ENCODE measurements at regions not wholly inside any gene's neighbourhood (a gene's known extent, or its start where the extent isn't known, plus 50 kb on each side); places are given as distances from the start of the nearest gene placed in this dataset.
"Not testable (repeated sequence)": the region's sequence is repeated elsewhere in the genome, so short reads cannot be mapped to it uniquely, and the experiment has no call there.

DNA sequence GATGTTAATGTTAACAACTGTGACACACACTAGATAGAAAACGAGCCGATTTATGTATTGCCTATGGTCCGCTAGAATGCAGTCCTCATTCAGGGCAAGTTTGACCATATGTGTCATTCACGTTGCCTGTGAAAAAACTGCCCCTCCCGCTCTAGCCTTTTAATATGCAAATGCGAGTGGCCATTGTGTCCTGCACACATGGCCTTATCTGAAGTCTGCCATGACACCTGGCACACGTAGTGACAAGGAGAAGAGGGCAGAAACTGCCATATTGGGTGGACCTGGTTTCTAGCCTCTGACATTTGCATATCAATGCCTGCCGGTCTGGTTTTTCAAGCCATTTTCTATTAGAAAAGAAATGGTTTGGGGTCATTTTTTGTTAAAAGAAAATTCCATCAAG lies 303.3 kb upstream of the TECRL start:
- Mint-ChIP-seq H3K4me1 (no peaks in the 10 kb centered on the region), H3K36me3 (ENCODE audit: low read depth) (no peaks in the 10 kb centered on the region), H3K9me3 (no peaks in the 10 kb centered on the region)

DNA sequence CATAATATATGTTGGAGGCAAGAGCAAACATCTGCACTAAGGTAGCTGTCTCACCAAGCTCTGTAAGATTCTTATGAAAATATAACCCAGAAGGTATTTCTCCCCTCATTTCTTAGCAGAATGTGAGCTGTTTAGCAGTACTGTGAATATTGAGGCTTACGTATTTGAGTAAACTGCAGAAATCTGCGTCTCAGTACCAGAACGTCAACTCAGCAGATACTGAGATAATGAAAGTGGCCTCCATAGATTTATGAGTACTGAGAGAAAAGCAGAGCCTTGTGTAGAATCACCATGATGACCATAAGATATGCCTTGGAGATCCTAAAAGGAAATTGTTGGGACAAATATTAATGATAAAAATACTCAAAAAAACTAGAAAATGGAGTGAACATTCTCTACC lies 296.7 kb upstream of the TECRL start:
- ChIA-PET CTCF (no interaction called here), POLR2A (no interaction called here)
- Mint-ChIP-seq H3K4me3 (no peak overlapping the region), H3K4me1 (no peaks in the 10 kb centered on the region), H3K9me3 (peaks cover 8% of the 10 kb centered on the region), H3K27me3 (no peaks in the 10 kb centered on the region), H3K36me3 (ENCODE audit: low read depth) (no peaks in the 10 kb centered on the region), H3K27ac (no peak overlapping the region)
- no peak for DNase-seq

More for the DNA sequence above, 303.3 kb upstream of the TECRL start:
- DNase-seq: no peak
- Mint-ChIP-seq H3K27ac (no peak overlapping the region), H3K4me3 (no peak overlapping the region), H3K27me3 (no peaks in the 10 kb centered on the region)
- ChIA-PET POLR2A (no interaction called here), CTCF (no interaction called here)

DNA sequence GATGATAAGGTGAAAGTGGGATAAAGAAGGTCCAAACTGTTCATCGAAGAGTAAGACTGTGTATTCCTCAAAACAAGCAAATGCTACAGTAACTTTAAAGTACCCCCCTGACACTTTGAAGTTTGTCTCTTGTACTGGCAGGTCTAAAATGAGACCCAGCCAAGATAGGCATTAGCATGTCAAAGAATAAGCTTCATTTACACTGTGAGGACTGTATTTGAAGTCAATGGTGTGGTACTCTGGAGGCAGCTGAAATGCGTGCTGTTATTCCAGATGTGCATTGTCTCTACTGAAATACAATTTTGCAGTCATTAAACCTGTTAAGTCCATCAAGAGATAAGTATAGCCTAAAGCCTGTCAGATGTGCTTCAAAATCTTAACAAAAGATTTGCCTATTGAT lies 288.9 kb upstream of the TECRL start:
- CTCF ChIA-PET: no interaction called here

DNA sequence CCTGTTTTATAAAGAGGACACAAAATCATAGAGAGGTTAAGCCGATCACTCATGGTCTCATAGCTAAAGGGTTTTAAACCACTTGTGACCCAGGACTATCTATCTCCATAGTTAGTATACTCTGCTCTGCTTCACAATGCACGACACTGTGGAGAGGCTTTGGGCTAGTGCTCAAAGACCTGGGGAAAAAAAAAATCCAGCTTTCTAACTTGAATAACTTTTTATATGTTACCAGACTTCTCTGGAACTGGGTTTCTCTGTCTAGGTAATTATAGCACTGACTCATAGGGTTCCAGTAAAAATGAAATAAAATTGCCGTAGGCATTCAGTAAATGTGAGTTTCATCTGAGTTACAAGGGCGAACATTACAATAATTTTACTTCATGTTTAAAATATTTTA lies 273.7 kb upstream of the TECRL start:
- ChIA-PET CTCF (no interaction called here), POLR2A (no interaction called here)
- no peaks in the 10 kb centered on the region for H3K4me1 Mint-ChIP-seq
- no peaks in the 10 kb centered on the region for H3K27me3 Mint-ChIP-seq
- H3K9me3 Mint-ChIP-seq: peaks cover 3% of the 10 kb centered on the region
- H3K27ac Mint-ChIP-seq: no peak overlapping the region
- DNase-seq: no peak
- H3K36me3 Mint-ChIP-seq (ENCODE audit: low read depth): no peaks in the 10 kb centered on the region
- no peak overlapping the region for H3K4me3 Mint-ChIP-seq

More for the DNA sequence above, 288.9 kb upstream of the TECRL start:
- Mint-ChIP-seq H3K27me3 (no peaks in the 10 kb centered on the region), H3K36me3 (ENCODE audit: low read depth) (no peaks in the 10 kb centered on the region), H3K4me3 (no peak overlapping the region), H3K9me3 (no peaks in the 10 kb centered on the region), H3K4me1 (no peaks in the 10 kb centered on the region), H3K27ac (no peak overlapping the region)
- DNase-seq: no peak
- POLR2A ChIA-PET: no interaction called here

DNA sequence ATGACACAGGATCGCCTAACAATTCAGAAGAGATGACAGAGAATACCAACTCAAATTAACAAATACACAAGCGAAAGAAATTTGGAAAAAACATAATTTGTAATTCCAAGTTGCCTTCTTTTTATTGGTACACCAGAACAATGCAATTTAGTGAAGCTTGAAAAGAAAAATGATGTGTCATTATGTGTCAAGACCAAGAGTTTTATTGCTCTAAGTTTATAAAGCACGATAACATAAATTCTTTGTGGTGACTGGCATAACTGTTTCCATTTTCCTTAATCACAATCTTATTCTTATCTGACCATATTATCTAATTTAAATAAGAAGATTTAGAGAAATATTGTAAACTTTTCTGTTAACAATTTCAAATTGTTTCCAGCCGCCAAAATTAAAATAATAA lies 273.2 kb upstream of the TECRL start:
- H3K9me3 Mint-ChIP-seq: peaks cover 2% of the 10 kb centered on the region
- no peaks in the 10 kb centered on the region for H3K27me3 Mint-ChIP-seq
- DNase-seq: no peak
- no peaks in the 10 kb centered on the region for H3K4me1 Mint-ChIP-seq
- ChIA-PET POLR2A (no interaction called here), CTCF (no interaction called here)
- no peaks in the 10 kb centered on the region for H3K36me3 Mint-ChIP-seq (ENCODE audit: low read depth)
- H3K27ac Mint-ChIP-seq: no peak overlapping the region
- H3K4me3 Mint-ChIP-seq: no peak overlapping the region

DNA sequence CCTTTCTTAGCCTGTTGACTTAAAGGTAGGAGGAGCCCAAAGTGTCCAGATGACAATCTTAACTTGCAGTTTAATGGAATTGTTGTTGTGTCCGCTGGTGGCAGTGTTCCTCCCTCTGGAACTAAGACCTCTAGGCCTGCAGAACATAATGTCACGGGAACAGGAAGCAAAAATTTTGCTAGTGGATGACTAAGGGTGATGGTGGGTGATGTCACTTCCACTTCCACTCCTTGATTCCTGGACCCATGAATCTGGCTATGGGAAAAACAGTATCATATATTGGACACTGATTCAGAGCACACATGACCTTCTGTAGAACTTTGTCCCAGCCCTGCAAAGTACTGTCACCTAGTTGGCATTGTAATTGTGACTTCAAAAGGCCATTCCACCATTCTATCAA lies 263.9 kb upstream of the TECRL start:
- DNase-seq; CTCF ChIA-PET; H3K4me3 Mint-ChIP-seq; H3K36me3 Mint-ChIP-seq (ENCODE audit: low read depth); H3K4me1 Mint-ChIP-seq; H3K27me3 Mint-ChIP-seq; H3K27ac Mint-ChIP-seq; H3K9me3 Mint-ChIP-seq; POLR2A ChIA-PET: not testable (repeated sequence)

DNA sequence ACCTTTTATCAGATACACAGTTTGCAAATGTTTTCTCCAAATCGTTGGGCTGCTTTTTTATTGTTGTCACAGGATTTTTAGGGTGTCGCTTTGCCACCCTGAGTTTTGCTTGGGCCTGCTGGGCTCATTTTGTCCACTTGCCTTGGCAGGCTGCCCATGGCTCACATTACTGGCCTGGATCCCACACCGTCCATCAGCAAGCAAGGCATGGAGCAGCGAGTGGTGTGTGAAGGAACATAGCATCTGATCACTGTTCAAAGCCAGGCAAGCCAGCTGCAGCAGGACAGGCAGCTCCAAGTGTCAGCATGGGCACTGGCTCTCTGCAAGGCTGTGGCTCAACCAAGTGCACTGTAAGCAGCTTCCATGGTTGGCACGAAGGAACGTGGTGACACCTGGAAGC lies 261.4 kb upstream of the TECRL start:
- ChIA-PET CTCF (no interaction called here), POLR2A (no interaction called here)
- no peak for DNase-seq
- H3K27me3 Mint-ChIP-seq: no peaks in the 10 kb centered on the region
- H3K9me3 Mint-ChIP-seq: peaks cover 2% of the 10 kb centered on the region
- no peak overlapping the region for H3K27ac Mint-ChIP-seq
- H3K36me3 Mint-ChIP-seq (ENCODE audit: low read depth): no peaks in the 10 kb centered on the region
- no peaks in the 10 kb centered on the region for H3K4me1 Mint-ChIP-seq
- H3K4me3 Mint-ChIP-seq: no peak overlapping the region

DNA sequence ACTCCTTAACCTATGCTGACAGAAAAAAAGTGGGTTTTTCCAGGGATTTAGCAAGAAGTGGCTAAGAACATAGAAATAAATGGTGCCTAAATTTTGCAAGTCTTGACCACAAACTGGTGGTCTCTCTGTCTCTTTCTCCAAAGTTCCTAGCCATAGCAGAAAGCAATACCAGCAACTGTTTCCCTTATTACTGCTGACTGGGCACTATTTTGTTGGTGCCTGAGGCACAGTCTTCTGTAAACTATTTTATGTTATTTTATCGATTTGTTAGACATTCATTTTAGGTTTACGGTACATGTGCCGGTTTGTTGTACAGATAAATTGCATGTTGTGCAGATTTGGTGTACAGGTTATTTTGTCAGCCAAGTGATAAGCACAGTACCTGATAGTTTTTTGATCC lies 234.6 kb upstream of the TECRL start:
- Mint-ChIP-seq H3K27me3 (no peaks in the 10 kb centered on the region), H3K9me3 (no peaks in the 10 kb centered on the region), H3K4me1 (no peaks in the 10 kb centered on the region), H3K36me3 (ENCODE audit: low read depth) (no peaks in the 10 kb centered on the region), H3K4me3 (no peak overlapping the region), H3K27ac (no peak overlapping the region)
- CTCF ChIA-PET: no interaction called here
- POLR2A ChIA-PET: no interaction called here
- no peak for DNase-seq

DNA sequence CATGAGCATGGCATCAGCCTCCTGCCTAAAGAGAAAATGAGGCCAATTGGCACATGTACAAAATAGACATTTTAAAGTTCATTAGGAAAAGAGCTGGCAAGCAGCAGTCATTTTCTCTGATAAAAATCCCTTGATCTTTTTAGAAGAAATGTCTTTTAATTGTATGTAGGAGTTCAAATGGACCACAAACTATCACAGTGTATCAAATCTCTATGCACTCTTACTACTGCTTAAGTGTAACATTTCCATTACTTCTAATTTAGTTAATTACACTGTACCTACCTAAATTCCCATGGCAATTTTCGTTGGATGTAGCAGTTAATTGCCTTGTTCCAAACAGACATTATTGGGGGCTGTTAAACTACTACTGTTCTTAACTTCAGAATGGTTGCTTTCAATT lies 233.7 kb upstream of the TECRL start:
- Mint-ChIP-seq H3K36me3 (ENCODE audit: low read depth) (no peaks in the 10 kb centered on the region), H3K27me3 (no peaks in the 10 kb centered on the region), H3K4me3 (no peak overlapping the region), H3K4me1 (no peaks in the 10 kb centered on the region), H3K9me3 (no peaks in the 10 kb centered on the region), H3K27ac (no peak overlapping the region)
- ChIA-PET CTCF (no interaction called here), POLR2A (no interaction called here)
- DNase-seq: no peak

DNA sequence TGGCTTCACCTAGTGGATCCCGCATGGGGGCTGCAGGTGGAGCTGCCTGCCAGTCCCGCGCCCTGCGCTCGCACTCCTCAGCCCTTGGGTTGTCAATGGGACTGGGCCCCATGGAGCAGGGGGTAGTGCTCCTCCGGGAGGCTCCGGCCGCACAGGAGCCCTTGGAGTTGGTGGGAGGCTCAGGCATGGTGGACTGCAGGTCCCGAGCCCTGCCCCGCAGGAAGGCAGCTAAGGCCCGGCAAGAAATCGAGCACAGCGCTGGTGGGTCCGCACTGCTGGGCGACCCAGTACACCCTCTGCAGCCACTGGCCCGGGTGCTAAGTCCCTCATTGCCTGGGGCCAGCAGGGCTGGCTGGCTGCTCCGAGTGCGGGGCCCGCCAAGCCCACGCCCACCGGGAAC lies 231.2 kb upstream of the TECRL start:
- H3K4me1 Mint-ChIP-seq; DNase-seq; H3K27me3 Mint-ChIP-seq; H3K4me3 Mint-ChIP-seq; POLR2A ChIA-PET; H3K27ac Mint-ChIP-seq; H3K9me3 Mint-ChIP-seq; CTCF ChIA-PET; H3K36me3 Mint-ChIP-seq (ENCODE audit: low read depth): not testable (repeated sequence)

DNA sequence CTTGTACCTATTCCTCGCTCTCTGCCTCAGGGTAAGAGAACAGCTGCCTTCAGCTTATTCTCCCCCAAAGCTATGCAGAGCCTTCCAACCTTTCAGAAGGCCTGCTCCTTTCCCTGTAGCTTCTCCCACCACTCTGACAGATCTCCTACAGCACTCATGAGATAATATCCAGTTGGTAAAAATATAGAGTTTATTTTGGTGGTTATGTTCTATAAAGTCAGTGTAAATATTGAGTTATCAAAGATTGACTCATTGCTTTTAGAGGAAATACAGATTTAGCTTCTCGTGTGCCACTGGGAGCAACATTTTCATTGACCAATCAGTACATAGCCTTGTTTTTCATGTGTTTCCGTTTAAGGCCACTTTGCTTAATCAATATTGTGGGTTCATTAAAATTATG lies 216.2 kb upstream of the TECRL start:
- H3K27ac Mint-ChIP-seq: no peak overlapping the region
- no peaks in the 10 kb centered on the region for H3K4me1 Mint-ChIP-seq
- ChIA-PET CTCF (no interaction called here), POLR2A (no interaction called here)
- no peaks in the 10 kb centered on the region for H3K36me3 Mint-ChIP-seq (ENCODE audit: low read depth)
- DNase-seq: no peak
- H3K9me3 Mint-ChIP-seq: no peaks in the 10 kb centered on the region
- no peak overlapping the region for H3K4me3 Mint-ChIP-seq
- no peaks in the 10 kb centered on the region for H3K27me3 Mint-ChIP-seq

DNA sequence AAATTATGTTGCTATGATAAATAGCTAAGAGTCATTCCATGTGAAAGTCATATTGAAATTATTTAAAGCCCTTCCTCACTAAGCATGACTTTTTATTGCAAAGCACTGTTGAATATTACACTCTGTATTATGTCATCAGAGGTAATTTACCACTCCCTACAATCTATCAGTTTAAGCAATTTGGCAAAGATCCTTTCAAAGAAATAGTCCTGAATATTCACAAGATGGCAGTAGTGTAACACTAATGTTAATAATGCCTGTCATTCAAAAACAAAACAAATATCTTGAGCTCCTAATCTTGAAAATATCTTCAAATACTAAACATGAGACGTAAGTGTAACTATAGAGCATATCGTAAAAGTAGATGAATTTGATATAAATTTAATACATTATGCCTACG lies 208.6 kb upstream of the TECRL start:
- H3K4me1 Mint-ChIP-seq: no peaks in the 10 kb centered on the region
- no peak overlapping the region for H3K4me3 Mint-ChIP-seq
- CTCF ChIA-PET: no interaction called here
- no peaks in the 10 kb centered on the region for H3K9me3 Mint-ChIP-seq
- POLR2A ChIA-PET: no interaction called here
- H3K36me3 Mint-ChIP-seq (ENCODE audit: low read depth): no peaks in the 10 kb centered on the region
- DNase-seq: no peak
- H3K27ac Mint-ChIP-seq: no peak overlapping the region
- no peaks in the 10 kb centered on the region for H3K27me3 Mint-ChIP-seq

DNA sequence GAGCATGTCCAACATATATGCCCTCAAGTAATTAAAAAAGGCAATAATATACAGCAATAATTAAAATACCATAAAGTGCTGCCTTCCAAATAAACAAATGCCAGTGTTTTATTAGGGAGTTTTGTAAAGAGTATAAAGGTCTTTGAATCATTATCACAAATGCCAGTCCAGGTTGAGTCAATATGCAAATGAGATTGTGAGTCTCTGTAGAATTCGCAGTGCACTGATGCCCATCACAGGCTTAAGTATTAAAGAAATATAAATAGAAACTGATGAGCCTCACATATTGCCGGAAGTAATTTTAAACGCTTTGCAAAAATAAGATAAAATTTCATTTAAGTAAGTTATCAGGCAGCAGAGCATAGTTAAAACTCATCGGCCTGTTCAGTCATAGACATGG lies 205.0 kb upstream of the TECRL start:
- Mint-ChIP-seq H3K27me3 (no peaks in the 10 kb centered on the region), H3K36me3 (ENCODE audit: low read depth) (no peaks in the 10 kb centered on the region), H3K4me3 (no peak overlapping the region), H3K4me1 (no peaks in the 10 kb centered on the region), H3K27ac (no peak overlapping the region), H3K9me3 (no peaks in the 10 kb centered on the region)
- ChIA-PET CTCF (no interaction called here), POLR2A (no interaction called here)
- no peak for DNase-seq

DNA sequence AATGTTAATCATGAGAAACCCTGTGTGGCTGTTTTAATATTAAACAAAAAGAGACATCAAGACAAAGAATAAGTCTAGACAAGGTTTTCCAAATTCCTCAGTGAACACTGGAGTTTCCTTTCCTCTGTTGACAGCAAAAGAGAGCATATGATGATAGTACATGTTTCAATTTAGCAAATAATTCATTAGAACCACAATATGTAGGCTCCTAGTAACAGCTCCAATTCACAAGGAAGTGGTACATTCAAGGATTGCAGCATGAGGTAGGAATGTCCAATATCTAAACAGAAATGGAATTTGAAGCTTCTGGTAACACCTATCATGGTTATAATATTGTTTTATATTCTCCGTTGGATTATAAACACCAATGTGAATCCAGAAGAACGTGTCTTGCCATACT lies 203.8 kb upstream of the TECRL start:
- Mint-ChIP-seq H3K36me3 (ENCODE audit: low read depth) (no peaks in the 10 kb centered on the region), H3K27ac (no peak overlapping the region), H3K4me3 (no peak overlapping the region), H3K9me3 (no peaks in the 10 kb centered on the region), H3K4me1 (no peaks in the 10 kb centered on the region), H3K27me3 (no peaks in the 10 kb centered on the region)
- DNase-seq: no peak
- POLR2A ChIA-PET: no interaction called here
- CTCF ChIA-PET: no interaction called here

DNA sequence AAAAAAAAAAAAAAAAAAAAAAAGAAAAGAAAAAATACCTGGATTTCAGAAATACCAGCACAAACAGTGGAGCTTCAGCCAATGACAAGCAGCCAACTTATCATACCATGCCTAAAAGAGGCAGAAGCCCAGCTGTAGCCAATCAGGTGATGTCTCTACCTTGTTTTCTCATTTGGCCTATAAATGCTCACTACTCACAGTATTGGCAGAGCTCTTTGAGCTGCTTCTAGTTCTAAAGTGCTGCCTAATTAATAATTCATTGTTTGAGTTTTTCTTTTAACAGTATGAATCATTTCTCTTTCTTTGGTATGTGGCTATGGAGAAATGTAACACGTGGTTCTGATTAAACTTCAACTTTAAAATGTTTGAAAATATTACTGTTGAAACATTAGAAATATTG lies 188.8 kb upstream of the TECRL start:
- ChIA-PET CTCF (no interaction called here), POLR2A (no interaction called here)
- no peak for DNase-seq
- Mint-ChIP-seq H3K4me3 (no peak overlapping the region), H3K4me1 (no peaks in the 10 kb centered on the region), H3K27ac (no peak overlapping the region), H3K36me3 (ENCODE audit: low read depth) (no peaks in the 10 kb centered on the region), H3K9me3 (no peaks in the 10 kb centered on the region), H3K27me3 (no peaks in the 10 kb centered on the region)

Data from activated CD4-positive, alpha-beta T cell treated with anti-CD3 and anti-CD28 coated beads, Interleukin-2, amount 10 ng/mL, durations not matched to agents 7 days and 5 days (primary cell).